GM13977 (cell line): ENCODE measurements at regions not wholly inside any gene's neighbourhood (a gene's known extent, or its start where the extent isn't known, plus 50 kb on each side); places are given as distances from the start of the nearest gene placed in this dataset.

Experiments used
- DNase-seq: peaks from one replicate; pipeline ENCODE4 v3.0.0; 2012; ENCODE audit warnings: low spot score
- in situ Hi-C: fragments of 300-500 bp; cut with MboI; formaldehyde crosslinking; loops from one replicate; pipeline ENCODE4 v1.12.0; 2022; ENCODE audit warnings: low sequenced_read_pairs, low pct_unique_long_range_greater_than_20kb, mixed read lengths, inconsistent platforms; ENCODE audit not compliant: unreplicated experiment
- TF ChIP-seq, protein P1 (sequence below): IDR thresholded peaks from 2 replicates; pipeline ENCODE4 v1.5.1; 2012; ENCODE audit warnings: mild to moderate bottlenecking, control low read depth; ENCODE audit not compliant: insufficient read depth; ENCODE audit errors: extremely low read depth, missing control alignments

DNA sequence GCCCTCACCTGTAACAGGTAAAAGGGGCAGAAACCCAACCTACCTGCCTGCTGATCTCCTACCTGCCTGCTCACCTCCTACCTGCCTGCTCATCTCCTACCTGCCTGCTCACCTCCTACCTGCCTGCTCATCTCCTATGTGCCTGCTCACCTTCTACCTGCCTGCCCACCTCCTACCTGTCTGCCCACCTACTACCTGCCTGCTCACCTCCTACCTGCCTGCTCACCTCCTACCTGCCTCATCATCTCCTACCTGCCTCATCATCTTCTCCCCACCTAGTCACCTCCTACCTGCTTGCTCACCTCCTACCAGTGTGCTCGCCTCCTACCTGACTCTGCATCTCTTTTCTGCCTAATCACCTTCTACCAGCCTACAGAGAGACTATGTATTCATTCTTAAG is 452.9 kb downstream of the MATN1 start:
- in situ Hi-C loops = no loop called here
- TF ChIP-seq, protein P1, sequence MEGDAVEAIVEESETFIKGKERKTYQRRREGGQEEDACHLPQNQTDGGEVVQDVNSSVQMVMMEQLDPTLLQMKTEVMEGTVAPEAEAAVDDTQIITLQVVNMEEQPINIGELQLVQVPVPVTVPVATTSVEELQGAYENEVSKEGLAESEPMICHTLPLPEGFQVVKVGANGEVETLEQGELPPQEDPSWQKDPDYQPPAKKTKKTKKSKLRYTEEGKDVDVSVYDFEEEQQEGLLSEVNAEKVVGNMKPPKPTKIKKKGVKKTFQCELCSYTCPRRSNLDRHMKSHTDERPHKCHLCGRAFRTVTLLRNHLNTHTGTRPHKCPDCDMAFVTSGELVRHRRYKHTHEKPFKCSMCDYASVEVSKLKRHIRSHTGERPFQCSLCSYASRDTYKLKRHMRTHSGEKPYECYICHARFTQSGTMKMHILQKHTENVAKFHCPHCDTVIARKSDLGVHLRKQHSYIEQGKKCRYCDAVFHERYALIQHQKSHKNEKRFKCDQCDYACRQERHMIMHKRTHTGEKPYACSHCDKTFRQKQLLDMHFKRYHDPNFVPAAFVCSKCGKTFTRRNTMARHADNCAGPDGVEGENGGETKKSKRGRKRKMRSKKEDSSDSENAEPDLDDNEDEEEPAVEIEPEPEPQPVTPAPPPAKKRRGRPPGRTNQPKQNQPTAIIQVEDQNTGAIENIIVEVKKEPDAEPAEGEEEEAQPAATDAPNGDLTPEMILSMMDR = no peak
- no peak for DNase-seq

GRCh38 chr1:30268923-30269666 is 454.3 kb downstream of the MATN1 start:
- in situ Hi-C loops = no loop called here
- TF ChIP-seq, protein P1 = no peak
- no peak for DNase-seq

GRCh38 chr1:30267856-30268255 is 455.5 kb downstream of the MATN1 start:
- no peak for DNase-seq
- in situ Hi-C loops = no loop called here
- TF ChIP-seq, protein P1 = no peak

DNA sequence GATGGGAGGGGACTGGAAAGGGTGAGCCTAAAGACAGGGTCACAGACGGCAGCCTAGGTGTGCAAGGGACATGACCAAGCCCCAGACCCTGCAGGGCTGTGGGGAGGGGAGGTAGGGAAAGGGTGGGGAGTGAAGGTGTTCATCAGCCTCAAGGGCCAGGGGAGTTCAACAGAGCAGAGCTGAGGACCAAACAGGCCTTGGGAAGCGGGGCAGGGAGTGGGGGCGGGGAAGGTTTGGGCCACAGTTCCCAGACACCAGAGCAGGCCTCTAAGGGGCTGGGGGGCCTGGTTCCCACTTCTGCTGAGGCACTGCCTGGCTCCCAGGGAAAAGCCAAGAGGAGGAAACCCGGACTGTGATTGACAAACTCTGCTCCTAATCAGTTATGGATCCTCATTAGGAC is 456.3 kb downstream of the MATN1 start:
- in situ Hi-C loops = no loop called here
- TF ChIP-seq, protein P1 = no peak
- no peak for DNase-seq

DNA sequence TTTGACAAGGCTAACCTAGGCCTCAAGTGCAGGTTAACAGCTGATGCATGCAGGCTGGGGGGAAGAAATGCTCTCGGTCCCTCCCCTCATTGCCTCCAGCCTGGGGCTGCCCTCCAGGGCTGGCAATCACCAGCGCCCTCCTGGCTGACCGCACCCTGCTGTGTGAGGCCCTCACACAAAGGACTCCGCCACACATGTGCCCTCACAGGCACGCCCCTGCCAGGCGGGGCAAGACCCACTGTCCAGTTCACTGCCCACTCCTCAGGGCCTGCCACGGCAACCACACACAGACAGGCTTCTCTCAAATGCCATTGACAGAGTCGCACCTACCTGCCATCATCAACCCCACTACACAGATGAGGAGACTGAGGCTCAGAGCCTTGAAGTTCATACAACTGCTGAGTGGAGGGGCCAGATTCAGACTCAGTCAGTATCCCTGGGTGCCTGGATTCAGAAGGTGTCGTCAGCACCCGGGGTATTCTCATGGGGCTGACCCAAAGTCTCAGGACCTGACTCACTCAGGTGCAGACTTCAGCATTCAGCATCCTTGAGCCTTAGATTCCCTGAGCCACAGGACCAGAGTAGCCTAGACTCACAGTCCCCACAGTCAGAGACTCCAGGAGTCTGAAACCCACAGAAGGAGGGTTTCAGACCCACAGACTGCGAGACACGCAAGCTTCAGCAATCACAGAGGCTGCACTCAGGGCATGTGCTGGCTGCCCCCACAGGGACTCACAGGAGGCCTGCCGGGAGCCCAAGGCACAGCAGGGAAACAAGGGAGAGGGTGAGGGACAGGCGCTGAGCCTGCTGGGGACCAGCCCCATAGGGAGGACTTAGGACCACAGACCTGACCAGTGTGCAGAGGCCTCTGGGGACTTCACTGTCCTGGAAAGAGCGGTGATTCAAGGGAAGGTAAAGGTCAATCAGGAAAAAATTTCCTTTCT is 458.0 kb downstream of the MATN1 start:
- in situ Hi-C loops = no loop called here
- DNase-seq = no peak
- TF ChIP-seq, protein P1 = no peak

GRCh38 chr1:30264672-30265025 is 458.7 kb downstream of the MATN1 start:
- in situ Hi-C loops = no loop called here
- no peak for DNase-seq
- TF ChIP-seq, protein P1 = no peak
